Ishikawa (cell line): ENCODE measurements at regions not wholly inside any gene's neighbourhood (a gene's known extent, or its start where the extent isn't known, plus 50 kb on each side); places are given as distances from the start of the nearest gene placed in this dataset.

Source experiments
- CEBPB ChIP-seq: IDR thresholded peaks from 2 replicates; pipeline ENCODE4 v1.6.1; 2012
- CREB1 ChIP-seq: IDR thresholded peaks from 2 replicates; pipeline ENCODE4 v1.6.1; 2012; ENCODE audit warnings: low read depth
- EGR1 ChIP-seq: IDR thresholded peaks from 2 replicates; pipeline ENCODE4 v1.6.1; 2012
- EP300 ChIP-seq: IDR thresholded peaks from 2 replicates; pipeline ENCODE4 v1.6.1; 2012; ENCODE audit warnings: borderline replicate concordance
- FOXM1 ChIP-seq: IDR thresholded peaks from 2 replicates; pipeline ENCODE4 v1.6.1; 2012; ENCODE audit warnings: low read depth, borderline replicate concordance
- NFIC ChIP-seq: IDR thresholded peaks from 2 replicates; pipeline ENCODE4 v1.6.1; 2012
- RAD21 ChIP-seq: IDR thresholded peaks from 2 replicates; pipeline ENCODE4 v1.6.1; 2012; ENCODE audit warnings: low read depth
- TAF1 ChIP-seq: IDR thresholded peaks from 2 replicates; pipeline ENCODE4 v1.6.1; 2012; ENCODE audit warnings: low read depth, mild to moderate bottlenecking
- TCF12 ChIP-seq: IDR thresholded peaks from 2 replicates; pipeline ENCODE4 v1.6.1; 2012; ENCODE audit warnings: low read depth
- TEAD4 ChIP-seq: IDR thresholded peaks from 2 replicates; pipeline ENCODE4 v1.6.1; 2012
- YY1 ChIP-seq: IDR thresholded peaks from 2 replicates; pipeline ENCODE4 v1.6.1; 2012; ENCODE audit warnings: low read depth
- ZBTB7A ChIP-seq: IDR thresholded peaks from 2 replicates; pipeline ENCODE4 v1.6.1; 2012; ENCODE audit warnings: low read depth
- TF ChIP-seq, protein P1 (sequence below): IDR thresholded peaks from 2 replicates; pipeline ENCODE4 v1.6.1; 2012
- TF ChIP-seq, protein P2 (sequence below): IDR thresholded peaks from 2 replicates; pipeline ENCODE4 v1.6.1; 2012; ENCODE audit warnings: low read depth, mild to moderate bottlenecking
- TF ChIP-seq, protein P3 (sequence below): IDR thresholded peaks from 2 replicates; pipeline ENCODE4 v1.6.1; 2012

DNA sequence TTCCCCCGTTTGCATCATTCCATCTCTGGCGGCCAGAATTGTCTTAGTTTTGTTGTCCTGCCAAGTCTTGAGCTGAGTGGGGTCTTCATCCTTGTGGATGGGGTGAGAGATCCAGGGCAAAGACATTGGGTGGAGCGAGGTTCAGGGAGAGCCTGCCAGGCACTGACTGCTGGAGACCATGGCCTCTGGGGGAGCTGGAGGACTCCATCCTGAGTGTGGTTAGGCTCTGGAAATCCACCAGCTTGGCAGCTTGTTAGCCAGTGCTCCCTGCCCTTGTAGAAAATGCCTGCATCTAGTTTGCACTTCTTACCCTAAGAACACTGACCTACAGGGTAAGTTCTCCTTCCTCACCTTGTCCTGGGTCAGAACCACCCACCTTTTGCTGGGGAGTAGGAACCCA is 97.2 kb upstream of the ZNF536 start:
- TF ChIP-seq TAF1 = no peak
- TF ChIP-seq NFIC = no peak
- TF ChIP-seq TCF12 = no peak
- no peak for TF ChIP-seq CEBPB
- TF ChIP-seq, protein P1, sequence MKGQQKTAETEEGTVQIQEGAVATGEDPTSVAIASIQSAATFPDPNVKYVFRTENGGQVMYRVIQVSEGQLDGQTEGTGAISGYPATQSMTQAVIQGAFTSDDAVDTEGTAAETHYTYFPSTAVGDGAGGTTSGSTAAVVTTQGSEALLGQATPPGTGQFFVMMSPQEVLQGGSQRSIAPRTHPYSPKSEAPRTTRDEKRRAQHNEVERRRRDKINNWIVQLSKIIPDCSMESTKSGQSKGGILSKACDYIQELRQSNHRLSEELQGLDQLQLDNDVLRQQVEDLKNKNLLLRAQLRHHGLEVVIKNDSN = no peak
- no peak for TF ChIP-seq CREB1
- no peak for TF ChIP-seq ZBTB7A
- no peak for TF ChIP-seq YY1
- TF ChIP-seq, protein P2, sequence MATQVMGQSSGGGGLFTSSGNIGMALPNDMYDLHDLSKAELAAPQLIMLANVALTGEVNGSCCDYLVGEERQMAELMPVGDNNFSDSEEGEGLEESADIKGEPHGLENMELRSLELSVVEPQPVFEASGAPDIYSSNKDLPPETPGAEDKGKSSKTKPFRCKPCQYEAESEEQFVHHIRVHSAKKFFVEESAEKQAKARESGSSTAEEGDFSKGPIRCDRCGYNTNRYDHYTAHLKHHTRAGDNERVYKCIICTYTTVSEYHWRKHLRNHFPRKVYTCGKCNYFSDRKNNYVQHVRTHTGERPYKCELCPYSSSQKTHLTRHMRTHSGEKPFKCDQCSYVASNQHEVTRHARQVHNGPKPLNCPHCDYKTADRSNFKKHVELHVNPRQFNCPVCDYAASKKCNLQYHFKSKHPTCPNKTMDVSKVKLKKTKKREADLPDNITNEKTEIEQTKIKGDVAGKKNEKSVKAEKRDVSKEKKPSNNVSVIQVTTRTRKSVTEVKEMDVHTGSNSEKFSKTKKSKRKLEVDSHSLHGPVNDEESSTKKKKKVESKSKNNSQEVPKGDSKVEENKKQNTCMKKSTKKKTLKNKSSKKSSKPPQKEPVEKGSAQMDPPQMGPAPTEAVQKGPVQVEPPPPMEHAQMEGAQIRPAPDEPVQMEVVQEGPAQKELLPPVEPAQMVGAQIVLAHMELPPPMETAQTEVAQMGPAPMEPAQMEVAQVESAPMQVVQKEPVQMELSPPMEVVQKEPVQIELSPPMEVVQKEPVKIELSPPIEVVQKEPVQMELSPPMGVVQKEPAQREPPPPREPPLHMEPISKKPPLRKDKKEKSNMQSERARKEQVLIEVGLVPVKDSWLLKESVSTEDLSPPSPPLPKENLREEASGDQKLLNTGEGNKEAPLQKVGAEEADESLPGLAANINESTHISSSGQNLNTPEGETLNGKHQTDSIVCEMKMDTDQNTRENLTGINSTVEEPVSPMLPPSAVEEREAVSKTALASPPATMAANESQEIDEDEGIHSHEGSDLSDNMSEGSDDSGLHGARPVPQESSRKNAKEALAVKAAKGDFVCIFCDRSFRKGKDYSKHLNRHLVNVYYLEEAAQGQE = no peak
- no peak for TF ChIP-seq EP300
- no peak for TF ChIP-seq RAD21
- no peak for TF ChIP-seq EGR1
- TF ChIP-seq TEAD4 = no peak
- no peak for TF ChIP-seq FOXM1
- TF ChIP-seq, protein P3, sequence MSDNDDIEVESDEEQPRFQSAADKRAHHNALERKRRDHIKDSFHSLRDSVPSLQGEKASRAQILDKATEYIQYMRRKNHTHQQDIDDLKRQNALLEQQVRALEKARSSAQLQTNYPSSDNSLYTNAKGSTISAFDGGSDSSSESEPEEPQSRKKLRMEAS = no peak

DNA sequence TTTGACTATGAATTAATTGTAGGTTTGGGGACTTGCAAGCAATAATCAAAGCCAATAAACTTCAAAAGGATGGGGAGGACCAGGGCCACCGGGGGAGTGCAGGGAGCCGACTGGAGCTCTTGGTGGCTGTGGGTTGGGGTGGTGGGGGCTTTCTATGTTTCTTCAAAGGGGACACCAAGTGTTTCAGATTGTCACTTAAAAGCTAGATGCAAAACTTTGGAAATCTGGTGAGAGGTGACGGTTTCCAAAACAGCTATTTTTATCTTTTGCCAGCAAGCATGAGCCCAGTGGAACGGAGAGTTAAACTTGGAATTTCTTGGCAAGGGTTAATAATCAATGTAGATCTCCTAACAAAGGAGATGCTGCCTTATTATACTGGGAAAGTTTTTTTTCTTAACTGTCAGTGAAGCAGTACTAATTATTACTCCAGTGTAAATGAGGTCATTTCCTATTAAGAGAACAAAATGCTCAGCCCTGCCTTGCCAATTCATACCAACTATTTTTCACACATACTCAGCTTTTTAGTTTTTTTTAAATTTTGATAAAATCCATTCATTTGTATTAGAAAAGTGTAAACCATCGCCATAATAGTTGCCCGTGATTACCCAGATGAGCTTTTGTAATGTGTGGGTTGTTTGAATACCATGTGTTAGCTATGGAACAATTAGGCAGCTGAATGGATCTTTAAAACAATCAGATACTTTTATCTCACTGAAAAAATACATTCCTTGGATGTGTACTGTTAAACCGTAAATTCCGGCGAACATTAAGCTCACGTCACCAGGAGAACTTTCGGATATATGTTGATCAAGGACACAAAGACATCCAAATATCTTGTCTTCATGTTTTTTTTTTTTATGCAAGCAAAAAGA is 95.9 kb upstream of the ZNF536 start:
- TF ChIP-seq CREB1 = no peak

DNA sequence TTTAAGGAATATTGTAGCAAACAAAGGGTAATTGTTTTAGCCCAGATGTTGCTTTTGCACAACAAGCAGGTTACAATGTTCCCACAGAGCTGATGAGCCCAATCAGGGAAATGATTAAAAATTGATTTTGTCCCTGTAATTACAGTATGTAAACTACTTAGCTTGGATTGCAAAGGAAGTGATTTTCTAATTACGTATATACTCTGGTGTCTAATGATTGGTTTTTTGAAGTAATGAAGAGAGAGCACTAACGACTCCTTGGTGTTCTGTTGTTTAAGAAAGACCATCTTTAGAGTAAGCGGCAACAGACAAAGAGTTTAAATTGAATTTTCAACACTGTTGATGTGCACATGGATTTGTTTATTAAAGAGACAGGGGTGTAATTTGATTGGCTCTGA is 95.3 kb upstream of the ZNF536 start:
- TF ChIP-seq EGR1 (no peak), FOXM1 (no peak), YY1 (no peak), ZBTB7A (no peak), CEBPB (no peak), RAD21 (no peak), TEAD4 (no peak), TAF1 (no peak), NFIC (no peak), EP300 (no peak), TCF12 (no peak), CREB1 (no peak)
- TF ChIP-seq, protein P3 = no peak
- TF ChIP-seq, protein P1 = no peak

DNA sequence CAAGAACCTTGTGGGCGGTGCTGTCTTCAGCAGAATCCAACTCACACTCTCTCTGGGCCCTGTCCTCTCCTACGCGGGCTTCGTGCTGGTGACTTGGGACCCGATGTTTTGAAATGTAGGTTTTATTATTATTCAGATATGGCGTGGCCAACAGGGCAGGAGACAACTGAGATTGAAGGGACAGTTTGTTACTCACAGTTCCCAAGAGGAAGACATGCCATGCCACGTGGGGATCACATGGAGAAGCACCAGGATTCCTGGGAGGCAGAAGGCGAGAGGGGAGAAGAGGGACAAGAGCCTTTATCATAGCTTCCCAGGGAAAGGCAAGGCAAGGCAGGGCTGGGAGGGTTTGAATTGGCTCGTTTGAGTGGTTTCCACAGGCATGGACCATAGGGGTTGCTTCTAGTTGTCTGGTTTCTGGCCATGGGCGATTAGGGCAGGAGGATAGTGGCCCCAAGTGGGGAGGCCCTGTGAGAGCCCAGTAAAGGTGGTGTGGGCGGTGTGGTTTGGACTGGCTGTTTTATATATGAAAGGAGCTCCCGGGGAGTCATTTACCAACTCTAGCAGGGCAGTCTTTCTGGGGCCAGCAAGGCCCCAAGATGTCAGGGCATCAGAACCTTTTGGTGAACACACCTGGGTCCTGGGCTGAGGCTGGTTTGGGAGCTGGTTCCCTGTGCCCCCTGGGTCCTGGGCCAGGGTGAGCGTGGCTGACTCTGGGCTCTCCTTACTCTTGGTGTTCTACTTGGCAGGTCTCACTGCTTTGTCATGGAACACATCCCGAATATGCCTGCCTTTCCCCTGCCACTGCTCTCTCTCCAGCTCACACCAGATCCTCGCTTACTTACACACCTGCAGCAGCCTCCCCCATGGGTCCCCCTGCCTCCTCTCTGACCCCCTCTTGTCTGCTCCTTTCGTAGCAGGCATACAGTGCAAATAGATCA is 94.0 kb upstream of the ZNF536 start:
- TF ChIP-seq, protein P2 = no peak
- TF ChIP-seq EP300 = no peak
- TF ChIP-seq CEBPB = no peak
- TF ChIP-seq FOXM1 = no peak
- no peak for TF ChIP-seq ZBTB7A
- no peak for TF ChIP-seq TEAD4
- TF ChIP-seq TAF1 = no peak
- no peak for TF ChIP-seq EGR1
- TF ChIP-seq, protein P1 = no peak
- TF ChIP-seq RAD21 = no peak
- TF ChIP-seq CREB1 = no peak
- TF ChIP-seq YY1 = no peak
- no peak for TF ChIP-seq NFIC
- TF ChIP-seq, protein P3 = no peak
- TF ChIP-seq TCF12 = no peak

DNA sequence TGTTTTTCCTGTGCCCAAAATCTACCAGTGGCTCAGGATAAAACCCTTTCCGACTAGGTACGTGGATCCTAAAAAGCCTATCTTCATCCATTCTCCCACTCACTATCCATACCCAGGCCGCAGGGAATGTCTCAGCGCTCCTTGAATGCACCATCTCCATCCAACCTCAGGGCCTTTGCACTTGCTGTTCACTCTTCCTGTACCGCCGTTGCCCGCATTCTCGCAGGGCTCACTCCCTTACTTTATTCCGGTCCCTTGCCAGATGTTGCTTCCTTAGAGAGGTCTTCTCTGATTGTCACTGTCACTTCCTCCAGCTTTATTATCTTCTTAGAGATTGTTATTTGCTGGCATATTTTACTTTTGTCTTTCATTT is 93.3 kb upstream of the ZNF536 start:
- TF ChIP-seq TEAD4 (no peak), EP300 (no peak)
